ENCODE measurements at regions not wholly inside any gene's neighbourhood (a gene's known extent, or its start where the extent isn't known, plus 50 kb on each side); places are given as distances from the start of the nearest gene placed in this dataset.
"Not testable (repeated sequence)": the region's sequence is repeated elsewhere in the genome, so short reads cannot be mapped to it uniquely, and the experiment has no call there.

DNA sequence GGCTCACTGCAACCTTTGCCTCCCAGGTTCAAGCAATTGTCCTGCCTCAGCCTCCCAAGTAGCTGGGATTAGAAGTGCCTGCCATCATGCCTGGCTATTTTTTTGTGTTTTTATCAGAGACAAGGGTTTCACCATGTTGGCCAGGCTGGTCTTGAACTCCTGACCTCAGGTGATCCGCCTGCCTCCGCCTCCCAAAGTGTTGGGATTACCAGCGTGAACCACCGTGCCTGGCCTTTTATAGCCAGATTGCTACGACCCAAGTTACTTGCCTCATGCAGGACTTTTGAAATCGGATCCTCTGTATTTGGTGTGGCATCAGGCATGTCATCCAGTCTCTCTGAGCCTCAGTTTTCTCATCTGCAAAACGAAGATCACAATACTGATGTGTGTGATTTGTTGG, 115.9 kb upstream of the MYCN start:
- DNase-seq (ENCODE audit: low spot score): not testable (repeated sequence)

DNA sequence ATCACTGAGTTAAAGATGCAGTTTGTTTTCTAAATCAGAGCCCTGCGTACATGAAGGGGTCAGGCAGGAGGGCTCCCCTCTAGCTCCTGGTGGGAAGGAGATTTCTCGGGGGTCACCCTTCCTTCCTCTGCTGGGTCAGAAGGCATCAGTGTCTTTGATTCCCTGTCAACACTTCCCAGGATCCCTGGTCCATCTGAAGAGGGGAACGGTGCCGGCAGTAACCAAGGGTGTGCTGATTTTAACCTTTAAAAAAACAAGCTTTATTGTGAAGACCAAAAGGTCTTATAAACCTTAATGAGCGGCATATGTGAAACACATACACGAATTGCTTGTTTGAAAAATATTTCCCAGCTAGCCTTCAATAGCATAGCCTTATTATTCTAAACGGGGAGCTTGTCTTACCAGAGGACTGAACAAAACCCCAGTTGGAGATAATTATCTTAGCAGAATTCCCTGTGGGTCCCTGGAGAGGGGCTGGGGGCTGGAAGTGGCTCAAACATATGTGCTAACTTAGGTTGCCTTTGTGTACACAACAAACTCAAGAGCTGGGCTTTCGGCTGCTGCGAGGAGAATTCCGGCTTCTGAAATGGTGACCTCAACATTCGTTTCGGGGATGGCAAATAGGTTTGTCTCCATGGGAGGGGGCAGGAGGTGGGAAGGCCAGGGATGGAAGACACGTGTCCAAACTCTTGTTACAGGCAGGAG, 114.9 kb upstream of the MYCN start:
- DNase-seq (ENCODE audit: low spot score): no peak

DNA sequence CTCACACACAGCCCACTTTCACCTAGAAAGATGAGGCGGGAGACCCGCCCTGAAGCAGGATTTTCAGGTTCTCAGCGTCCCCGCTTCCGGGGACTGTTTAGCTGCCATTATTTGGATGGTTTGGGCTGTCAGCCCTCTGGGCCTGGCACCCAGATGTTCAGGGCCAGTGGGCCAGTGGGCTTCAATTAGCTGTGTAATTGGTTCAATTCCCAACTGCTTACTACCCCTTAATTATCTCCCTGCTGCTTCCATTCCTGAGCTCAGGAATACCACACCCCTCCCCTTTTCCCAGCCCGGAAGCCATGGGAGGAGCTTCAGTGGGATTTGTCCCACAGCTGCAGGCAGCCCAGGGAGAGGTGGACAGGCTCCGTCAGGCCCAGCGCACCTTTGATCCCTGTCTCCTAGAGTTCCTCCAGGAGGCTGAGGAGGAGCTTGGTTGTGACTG, 114.1 kb upstream of the MYCN start:
- DNase-seq (ENCODE audit: low spot score): no peak

DNA sequence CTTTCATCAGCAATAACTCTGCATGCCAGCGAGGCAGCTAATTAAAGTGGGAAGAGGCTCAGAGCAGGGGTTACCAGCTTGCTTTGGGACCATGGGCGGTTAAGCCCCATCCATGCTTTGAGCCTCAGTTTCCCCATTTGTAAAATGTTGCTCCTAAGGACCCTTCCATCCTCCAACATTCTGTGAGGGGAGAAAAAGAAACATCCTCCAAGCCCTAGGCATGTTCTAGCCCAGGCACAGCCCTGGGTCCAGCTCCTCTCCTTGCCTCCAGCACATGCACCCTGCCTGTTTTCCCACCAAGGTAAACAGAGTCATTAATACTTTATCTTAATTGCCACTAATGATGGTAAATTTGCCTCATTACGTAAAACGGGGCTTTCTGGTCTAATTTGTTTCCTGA, 113.3 kb upstream of the MYCN start:
- DNase-seq (ENCODE audit: low spot score): no peak

DNA sequence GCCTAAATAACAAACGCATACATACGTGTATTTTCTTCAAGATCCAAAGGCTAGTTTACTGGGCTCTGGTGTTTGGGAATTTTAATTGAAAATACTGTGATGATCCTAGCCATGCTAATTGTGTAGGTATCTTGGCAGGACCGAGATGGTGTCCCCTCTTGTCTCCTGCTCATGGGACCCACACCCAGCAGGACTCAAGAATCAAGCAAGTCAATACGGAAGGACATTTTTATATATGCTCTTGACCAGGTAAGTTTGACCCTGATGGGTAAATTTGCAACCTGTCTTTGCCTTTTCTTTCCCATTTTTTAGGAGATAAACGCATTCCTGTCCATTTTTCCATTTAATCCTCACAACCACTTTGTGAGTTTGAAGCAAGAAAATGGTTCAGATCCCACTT, 111.8 kb upstream of the MYCN start:
- DNase-seq (ENCODE audit: low spot score): no peak

DNA sequence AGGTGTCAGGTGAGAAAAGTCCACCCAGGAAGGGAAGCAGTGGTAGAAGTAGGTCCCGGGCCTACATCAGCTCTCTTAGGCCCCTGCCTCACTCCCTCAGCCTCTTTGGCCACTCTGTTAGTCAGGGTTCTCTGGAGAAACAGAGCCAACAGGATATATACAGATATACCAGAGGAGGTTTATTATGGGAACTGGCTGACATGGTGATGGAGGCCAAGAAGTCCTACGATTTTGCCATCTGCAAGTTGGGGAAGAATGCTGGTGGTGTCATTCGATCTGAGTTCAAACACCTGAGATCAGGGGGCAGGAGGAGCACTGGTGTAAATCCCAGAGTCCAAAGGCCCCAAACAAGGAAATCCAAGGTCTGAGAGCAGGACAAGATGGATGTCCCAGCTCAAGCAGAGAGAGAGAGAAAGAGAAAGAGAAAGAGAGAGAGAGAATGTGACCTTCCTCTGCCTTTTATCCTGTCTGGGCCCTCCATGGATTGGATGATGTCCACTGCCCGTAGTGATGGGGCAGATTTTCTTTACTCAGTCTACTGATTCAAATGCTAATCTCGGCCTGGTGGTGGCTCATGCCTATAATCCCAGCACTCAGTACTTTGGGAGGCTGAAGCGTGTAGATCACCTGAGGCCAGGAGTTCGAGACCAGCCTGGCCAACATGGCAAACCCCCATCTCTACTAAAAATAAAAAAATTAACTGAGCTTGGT, 111.1 kb upstream of the MYCN start:
- no peak for DNase-seq (ENCODE audit: low spot score)

DNA sequence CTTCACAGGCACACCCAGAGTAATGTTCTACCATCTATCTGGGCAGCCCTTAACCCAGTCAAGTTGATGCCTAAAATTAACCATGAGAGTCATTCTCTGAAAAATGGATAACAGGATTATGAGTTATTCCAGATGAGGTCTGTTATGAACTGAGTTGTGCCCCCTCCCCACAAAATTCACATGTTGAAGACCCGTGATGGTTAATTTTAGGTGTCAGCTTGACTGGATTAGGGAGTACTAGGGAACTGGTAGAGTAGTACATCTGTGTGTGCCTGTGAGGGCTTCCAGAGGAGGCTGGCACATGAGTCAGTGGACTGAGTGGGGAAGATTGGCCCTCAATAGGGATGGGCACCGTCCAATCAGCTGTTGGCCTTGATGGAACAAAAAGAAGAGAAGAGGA, 110.4 kb upstream of the MYCN start:
- DNase-seq (ENCODE audit: low spot score): no peak

DNA sequence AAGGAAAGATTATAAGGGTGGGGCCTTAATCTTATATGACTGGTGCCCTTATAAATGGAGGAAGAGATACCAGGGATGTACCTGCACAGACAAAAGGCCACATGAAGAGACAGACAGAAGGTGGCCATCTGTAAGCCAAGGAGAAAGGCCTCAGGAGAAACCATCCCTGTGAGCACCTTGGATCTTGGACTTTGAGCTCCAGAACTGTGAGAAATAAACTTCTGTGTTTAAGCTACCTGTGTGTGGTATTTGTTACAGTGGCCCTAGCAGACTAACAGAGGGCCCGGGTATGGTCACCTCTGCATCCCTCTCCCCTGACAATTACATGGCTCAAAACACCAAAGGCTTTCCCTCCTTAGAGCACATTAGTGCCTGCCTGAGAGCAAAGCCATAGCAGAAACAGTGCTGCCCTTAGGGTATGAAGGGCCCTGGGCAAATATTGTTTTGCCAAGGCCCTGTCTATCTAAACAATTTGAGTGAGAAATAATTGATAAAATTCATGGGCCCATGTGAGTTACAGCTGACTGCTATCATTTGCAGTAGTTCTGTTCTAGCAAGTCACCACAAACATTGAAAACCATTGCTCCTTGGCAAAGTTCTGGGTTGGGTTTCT, 109.3 kb upstream of the MYCN start:
- DNase-seq (ENCODE audit: low spot score): no peak

DNA sequence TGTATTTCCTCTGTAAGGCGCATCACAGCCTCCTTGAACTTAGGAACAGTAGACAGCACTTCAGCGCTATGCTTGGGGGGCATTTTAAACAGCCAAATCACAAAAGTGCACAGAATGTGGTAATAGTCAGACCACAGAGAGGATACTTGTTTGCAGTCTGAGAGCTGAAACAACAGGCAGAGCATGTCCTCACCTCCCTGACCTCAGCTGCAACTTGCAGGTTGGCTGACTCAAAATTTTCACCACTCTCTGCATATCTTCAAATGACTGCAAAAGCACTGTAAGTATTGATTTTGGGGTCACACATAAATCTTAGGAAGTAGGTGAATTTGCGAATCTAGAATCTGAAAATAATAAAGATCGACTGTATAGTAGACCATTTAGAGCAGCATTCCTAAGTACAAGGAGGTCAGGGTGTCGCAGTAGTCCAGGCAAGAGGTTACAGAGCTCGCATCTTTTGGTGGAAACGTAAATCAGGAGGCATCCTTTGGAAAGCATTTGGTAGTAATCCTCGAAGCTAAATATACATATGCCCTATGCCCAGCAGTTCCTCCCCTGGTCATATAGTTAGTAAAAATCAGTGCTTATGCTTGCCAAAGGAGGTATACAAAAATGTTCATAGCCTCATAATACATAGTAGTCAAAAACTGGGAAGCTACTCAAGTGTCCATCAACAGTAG, 108.2 kb upstream of the MYCN start:
- no peak for DNase-seq (ENCODE audit: low spot score)

DNA sequence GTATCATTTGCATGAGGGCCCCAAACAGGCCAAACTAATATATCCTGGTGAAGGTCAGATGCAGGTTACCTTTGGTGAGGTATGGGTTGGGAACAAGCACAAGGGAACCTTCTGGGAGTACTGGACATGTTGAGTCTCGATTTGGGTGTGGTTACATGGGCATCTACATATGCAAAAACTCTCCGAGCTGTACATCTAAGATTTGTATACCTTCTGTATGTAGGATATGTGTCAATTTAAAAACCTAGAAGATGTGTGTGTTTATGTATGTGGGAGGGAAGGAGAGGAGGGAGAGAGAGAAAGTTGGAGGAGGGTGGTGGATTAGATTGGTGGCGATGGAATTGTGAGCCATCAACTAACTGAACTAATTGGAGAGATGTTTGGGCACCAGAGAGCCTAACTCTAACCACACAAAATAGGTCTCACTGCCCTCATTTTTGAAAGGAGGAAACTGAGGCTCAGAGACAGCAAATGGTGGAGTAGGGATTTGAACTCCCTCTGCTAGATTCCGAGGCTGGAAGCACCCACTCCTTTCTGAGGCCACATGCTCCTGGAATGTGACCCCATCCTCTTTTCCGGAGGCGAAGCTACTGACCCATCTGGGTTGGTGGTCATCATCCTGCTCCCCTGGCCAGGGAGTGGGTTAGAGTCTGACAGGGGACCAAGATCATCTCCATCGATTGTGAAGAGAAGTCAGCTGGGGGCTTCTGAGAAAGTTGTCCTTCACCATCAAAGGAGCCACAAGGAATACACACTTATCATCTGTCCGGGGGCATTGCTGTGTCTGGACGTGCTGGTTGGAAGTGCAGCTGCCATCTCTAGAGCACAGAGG, 107.3 kb upstream of the MYCN start:
- no peak for DNase-seq (ENCODE audit: low spot score)

DNA sequence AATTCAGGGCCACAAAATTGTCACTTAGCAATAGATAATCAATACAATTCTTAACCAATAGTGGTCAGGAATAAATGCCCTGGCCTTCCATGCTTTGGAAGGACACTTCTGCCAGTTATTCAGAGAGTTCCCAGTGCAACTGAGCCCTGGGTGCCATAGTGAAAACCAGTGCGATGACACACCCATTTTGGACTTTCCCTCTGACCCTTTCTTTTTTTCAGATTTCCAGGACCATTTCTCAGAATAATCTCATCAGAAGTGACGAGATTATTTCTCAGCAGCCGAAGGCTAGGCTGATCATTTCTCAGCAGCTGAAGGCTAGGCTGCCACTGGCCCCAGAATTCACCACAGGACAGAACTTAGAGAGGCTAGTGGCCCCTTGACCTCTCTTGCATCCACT, 106.6 kb upstream of the MYCN start:
- DNase-seq (ENCODE audit: low spot score): no peak

DNA sequence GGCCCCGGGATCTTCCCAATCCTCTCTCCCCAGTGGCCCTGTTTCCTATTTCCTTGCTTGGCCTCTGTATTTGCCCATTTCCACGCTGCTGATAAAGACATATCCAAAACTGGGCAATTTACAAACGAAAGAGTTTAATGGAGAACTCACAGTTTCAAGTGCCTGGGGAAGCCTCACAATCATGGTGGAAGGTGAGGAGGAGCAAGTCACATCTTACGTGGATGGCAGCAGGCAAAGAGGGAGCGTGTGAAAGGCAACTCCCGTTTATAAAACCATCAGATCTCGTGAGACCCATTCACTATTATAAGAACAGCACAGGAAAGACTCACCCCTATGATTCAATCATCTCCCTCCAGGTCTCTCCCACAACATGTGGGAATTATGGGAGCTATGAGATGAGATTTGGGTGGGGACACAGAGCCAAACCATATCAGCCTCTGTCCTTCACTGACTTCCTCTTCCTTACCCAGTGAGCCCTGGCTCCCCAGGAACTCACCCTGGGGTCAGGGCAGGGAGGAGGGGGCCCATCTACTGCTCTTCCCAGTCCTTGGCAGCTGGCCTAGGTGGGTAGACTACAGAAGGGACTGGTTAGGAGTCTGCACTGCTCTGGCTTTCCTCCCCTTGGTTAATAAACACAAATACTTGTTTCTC, 105.8 kb upstream of the MYCN start:
- no peak for DNase-seq (ENCODE audit: low spot score)

DNA sequence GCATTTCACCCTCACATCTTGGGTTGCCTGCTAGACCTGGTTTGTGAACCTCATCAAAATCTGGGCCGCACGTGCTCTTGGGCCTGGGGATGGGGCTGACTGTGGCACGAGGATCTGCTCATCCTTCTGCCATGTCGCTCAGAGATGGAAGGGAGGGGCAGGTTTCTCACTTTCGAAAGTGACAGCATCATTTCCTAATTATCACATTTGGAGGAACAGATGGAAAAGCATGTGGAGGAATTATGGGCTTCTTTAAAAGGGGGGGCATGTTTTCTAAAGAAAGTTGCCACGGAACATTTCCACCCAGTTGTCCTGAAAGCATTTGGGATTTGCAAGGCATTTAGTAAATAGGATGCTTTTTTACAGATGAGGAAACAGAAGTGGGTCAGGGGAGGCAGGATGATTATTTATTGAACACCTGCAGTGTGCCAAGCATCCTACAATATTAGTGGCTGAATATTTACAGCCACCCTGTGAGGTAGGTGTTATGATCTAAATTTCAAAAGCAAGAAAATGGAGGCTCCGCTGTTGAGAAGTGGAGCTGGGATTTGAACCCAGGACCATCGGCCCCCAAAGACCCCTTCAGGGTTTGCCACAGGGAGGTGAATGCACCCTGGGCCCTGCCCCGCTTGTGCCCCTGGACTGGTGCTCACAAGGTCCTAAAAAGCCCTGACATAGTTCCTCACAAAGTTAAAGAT, 104.2 kb upstream of the MYCN start:
- no peak for DNase-seq (ENCODE audit: low spot score)

DNA sequence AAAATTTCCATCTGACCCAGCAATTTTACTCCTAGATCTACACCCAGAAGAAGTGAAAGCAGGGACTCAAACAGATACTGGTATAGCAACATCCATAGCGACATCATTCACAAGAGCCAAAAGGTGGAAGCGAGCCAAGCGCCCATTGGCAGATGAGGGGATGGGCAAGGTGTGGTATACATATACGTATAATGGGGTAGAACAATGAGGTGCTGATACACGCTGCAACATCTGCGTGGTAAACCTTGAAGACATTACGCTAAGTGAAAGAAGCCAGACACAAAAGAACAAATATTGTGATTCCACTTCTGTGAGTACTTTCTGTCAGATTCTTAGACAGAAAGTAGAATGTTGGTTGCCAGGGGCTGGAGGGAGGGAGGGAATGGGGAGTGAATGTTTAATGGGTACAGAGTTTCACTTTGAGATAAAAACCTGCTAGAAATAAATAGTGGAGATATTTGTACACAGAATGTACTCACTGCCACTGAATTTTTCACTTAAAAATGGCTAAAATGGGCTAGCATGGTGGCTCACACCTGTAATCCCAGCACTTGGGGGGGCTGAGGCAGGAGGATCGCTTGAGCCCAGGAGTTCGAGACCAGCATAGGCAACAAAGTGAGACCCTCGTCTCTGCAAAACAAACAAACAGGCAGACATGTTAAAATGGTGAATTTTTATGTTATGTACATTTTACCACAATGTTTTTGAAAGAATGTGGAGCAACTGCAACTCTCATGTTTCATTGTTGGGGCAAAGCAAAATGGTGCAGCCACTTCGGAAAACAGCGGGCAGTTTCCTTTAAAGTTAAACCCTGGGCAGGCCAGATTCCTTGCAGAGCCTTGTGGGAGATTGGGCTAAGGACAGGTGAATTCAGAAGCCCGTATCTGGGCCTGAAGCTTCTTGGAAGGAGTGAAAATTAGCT, 103.4 kb upstream of the MYCN start:
- no peak for DNase-seq (ENCODE audit: low spot score)

DNA sequence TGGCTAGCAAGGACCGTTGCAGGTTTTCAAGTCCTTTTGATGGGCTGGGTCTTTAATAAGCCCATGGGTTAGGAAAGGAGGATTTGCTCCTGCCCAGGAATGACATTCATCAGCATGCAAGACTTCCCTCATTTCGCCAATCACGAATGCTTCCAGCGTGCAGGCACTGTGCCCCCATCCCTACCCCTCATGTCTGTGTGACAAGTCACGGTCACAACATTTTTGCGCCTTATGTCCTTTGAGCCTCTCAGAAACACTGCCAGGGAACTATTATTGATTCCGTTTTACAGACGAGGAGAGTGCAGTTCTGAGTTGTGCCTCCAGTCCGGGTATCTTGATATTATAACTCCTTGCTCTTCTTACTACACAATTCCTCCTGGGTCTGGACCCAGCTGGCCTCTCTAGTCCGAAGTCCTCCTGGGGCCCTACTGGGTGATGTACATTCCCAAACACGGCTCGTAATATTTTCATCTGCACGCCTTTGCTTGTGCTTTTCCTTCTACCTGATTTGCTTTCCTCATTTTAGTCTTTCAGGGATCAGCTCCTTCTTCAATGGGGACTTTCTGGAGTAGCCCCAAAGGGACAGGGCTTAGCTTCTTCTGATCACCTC, 101.8 kb upstream of the MYCN start:
- no peak for DNase-seq (ENCODE audit: low spot score)

DNA sequence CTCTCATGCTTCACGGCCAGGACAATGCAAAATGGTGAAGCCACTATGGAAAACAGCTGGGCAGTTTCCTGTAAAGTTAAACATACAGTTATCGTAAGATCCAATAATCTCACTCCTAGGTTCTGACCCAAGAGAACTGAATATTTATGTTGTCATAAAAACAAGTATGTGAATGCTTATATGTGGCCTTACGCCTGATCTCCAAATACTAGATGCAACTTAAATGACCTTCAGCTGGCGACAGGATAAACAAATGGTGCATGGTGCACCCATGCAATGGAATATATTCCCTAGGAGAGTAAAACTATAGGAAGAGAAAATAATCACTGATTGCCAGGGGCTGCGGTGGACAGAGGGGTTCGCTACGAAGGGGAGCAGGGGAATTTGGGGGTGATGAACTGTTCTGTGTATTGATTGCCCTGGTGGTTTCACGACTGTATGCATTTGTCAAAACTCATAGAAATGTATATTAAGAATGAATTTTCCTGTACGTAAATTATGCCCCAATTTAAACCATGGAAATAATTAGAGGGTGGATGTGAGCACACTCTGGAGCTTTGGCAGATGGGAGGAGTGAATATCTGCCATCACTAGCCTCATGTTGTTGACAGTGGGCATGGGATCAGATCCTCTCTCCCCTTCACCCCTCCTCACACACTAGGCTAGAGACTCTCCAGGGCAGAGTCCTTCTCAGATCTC, 100.8 kb upstream of the MYCN start:
- no peak for DNase-seq (ENCODE audit: low spot score)

DNA sequence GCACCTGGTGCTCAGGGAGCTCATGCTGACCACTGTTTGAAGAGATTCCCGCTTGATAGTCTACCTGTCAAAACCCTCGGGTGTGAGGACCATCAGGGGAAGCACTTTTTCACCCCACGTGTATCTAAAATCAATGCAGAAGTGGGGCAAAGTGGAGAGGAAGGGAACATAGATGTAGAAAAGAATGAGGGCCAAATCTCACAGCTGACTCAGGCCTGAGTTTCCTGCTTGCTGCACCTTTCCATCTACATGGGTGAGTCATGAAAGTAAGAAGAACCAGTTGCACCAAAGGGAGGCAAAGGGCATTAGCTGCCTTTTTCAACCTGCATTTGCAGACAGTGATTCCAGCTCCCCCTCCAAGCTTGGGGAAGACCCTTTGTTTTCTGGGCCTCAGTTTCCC, 100.2 kb upstream of the MYCN start:
- DNase-seq (ENCODE audit: low spot score): no peak

DNA sequence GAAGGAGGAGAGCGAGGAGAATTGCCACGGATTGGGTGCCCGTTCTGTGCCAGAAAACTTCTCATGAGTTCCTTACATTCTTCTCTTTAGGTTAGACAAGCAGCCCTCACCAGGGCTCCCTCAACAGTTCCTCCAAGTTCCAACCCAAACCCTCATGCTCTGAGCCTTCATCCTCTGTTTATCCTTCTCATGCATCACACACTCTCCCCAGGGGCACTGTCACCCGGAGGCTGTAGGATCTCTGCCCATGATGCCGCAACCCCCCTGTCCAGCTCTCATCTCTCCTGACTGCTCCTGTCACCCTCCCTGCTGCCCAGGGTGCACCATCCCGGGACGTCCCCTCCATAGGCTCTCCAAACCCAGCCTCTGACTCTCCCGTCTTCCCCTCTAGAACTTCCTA, 99.4 kb upstream of the MYCN start:
- no peak for DNase-seq (ENCODE audit: low spot score)
